ENCODE measurements at regions not wholly inside any gene's neighbourhood (a gene's known extent, or its start where the extent isn't known, plus 50 kb on each side); places are given as distances from the start of the nearest gene placed in this dataset.

- Histone ChIP-seq H3K9me3 (ENCODE audit: low read depth) (no peaks in the 10 kb centered on the region), H3K4me1 (ENCODE audit: low read depth) (peaks cover 4% of the 10 kb centered on the region), H3K4me3 (no peak overlapping the region), H3K27ac (no peak overlapping the region), H3K36me3 (no peaks in the 10 kb centered on the region), H3K27me3 (no peaks in the 10 kb centered on the region)
- no peak for TF ChIP-seq CTCF (IDR thresholded peaks at IDR 0.05; ENCODE audit: low read depth, low read length)
- no peak for DNase-seq (ENCODE audit: low read depth in 1 of 2, low spot score in 1 of 2)
These were observed 232.8 kb downstream of the INHBA start for GRCh38 chr7:41470081-41470480.

- H3K4me3 ChIP-seq: no peak overlapping the region
- no peak for TF ChIP-seq CTCF (IDR thresholded peaks at IDR 0.05; ENCODE audit: low read depth, low read length)
- no peaks in the 10 kb centered on the region for H3K9me3 ChIP-seq (ENCODE audit: low read depth)
- DNase-seq (ENCODE audit: low read depth in 1 of 2, low spot score in 1 of 2): no peak
- H3K4me1 ChIP-seq (ENCODE audit: low read depth): peaks cover 4% of the 10 kb centered on the region
- no peaks in the 10 kb centered on the region for H3K36me3 ChIP-seq
- H3K27me3 ChIP-seq: no peaks in the 10 kb centered on the region
- no peak overlapping the region for H3K27ac ChIP-seq
These were observed 235.3 kb downstream of the INHBA start for GRCh38 chr7:41467596-41467995.

DNA sequence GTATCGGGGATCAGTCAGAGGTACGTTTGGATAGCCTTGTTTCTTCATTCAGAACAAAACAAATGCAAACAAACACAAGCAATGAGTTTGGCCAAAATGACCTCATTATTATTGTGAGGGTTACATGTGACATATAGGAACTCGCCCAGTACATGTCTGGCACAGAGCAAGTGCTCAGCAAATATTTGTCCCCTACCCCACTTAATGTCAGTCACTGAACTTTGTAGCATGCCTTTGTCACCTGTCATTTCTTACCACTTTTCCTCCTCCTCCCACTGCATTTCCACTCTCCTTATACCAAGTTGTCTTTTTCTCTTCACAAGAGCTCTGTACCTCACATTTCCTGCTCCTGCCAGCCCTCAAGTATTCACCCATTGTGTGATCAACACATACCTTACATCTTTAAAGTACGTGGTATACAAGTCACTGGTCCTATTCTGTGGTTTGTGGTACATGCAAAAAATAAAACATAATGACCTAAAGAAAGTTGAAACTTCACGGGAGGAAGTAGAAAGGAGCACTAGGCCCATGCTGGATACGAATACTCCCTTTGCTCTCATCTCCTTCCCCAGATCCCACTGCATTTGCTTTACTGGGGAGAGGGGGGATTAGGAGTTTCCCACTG lies 236.0 kb downstream of the INHBA start:
- H3K36me3 ChIP-seq: no peaks in the 10 kb centered on the region
- H3K9me3 ChIP-seq (ENCODE audit: low read depth): no peaks in the 10 kb centered on the region
- DNase-seq (ENCODE audit: low read depth in 1 of 2, low spot score in 1 of 2): no peak
- no peaks in the 10 kb centered on the region for H3K27me3 ChIP-seq
- H3K4me1 ChIP-seq (ENCODE audit: low read depth): peaks cover 4% of the 10 kb centered on the region
- no peak overlapping the region for H3K4me3 ChIP-seq
- no peak overlapping the region for H3K27ac ChIP-seq
- TF ChIP-seq CTCF (IDR thresholded peaks at IDR 0.05; ENCODE audit: low read depth, low read length): no peak

DNA sequence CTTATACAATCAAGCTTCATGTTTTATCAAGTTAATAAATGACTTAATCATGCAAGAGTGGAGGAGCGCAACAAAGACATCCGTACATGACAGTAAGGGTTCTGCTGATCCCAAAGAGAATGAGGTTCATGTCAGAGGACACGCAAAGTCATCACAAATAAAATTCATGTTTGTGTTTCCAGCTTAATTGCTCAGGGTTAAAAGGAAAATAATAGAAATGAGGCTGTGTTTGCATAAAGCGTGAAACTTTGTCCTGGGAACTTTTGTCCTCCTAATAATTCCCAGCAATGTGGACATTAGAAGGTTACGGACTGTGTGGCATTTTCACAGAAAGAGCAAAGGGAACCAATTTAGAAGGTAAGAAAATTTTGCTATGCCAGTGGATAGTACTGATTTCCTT lies 237.3 kb downstream of the INHBA start:
- Histone ChIP-seq H3K27me3 (no peaks in the 10 kb centered on the region), H3K36me3 (no peaks in the 10 kb centered on the region), H3K27ac (no peak overlapping the region), H3K4me1 (ENCODE audit: low read depth) (no peaks in the 10 kb centered on the region), H3K4me3 (no peak overlapping the region), H3K9me3 (ENCODE audit: low read depth) (no peaks in the 10 kb centered on the region)
- TF ChIP-seq CTCF (IDR thresholded peaks at IDR 0.05; ENCODE audit: low read depth, low read length): no peak
- no peak for DNase-seq (ENCODE audit: low read depth in 1 of 2, low spot score in 1 of 2)

DNA sequence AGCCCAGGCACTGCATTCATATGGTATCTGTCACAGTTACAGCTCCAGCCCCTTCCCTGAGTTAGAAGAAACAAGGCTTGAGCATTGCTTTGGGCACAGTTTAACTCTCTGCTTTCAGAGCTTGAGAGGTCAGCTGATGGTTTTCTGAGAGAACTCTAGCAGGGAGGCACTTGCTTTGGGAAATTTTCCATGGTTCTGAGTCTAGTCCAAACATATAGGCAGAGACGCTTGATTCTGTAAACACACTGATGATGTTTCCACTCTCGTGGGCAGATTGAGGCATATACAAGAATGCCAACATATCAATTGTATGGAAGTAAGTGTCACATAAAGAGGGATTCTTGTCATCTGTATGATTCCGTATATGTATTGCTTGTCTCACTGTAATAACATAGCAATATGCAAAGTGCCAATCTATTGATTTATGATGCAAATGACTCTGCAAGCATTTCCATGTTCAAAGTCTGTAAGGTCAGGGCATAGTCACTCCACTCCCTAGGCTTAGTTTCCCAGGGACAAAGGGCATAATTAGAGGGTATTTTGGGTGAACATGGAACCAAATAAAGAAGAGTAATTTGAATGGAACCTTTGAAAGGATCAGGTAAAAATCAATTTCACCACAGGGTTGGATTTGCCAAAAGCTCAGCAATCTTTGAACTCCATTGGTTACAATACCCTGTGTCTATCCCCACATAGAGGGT lies 239.0 kb downstream of the INHBA start:
- Histone ChIP-seq H3K36me3 (no peaks in the 10 kb centered on the region), H3K4me1 (ENCODE audit: low read depth) (no peaks in the 10 kb centered on the region), H3K4me3 (no peak overlapping the region), H3K27ac (no peak overlapping the region), H3K27me3 (no peaks in the 10 kb centered on the region), H3K9me3 (ENCODE audit: low read depth) (no peaks in the 10 kb centered on the region)
- TF ChIP-seq CTCF (IDR thresholded peaks at IDR 0.05; ENCODE audit: low read depth, low read length): no peak
- DNase-seq (ENCODE audit: low read depth in 1 of 2, low spot score in 1 of 2): no peak
